Activated naive CD8-positive, alpha-beta T cell treated with anti-CD3 and anti-CD28 coated beads, Interleukin-2, amount 10 ng/mL, durations not matched to agents 7 days and 5 days (primary cell): ENCODE measurements at regions not wholly inside any gene's neighbourhood (a gene's known extent, or its start where the extent isn't known, plus 50 kb on each side); places are given as distances from the start of the nearest gene placed in this dataset.
"Not testable (repeated sequence)": the region's sequence is repeated elsewhere in the genome, so short reads cannot be mapped to it uniquely, and the experiment has no call there.

Source experiments
- ATAC-seq: fragments of 150-1000 bp; cut with Tn5 transposase; one replicate; pipeline ENCODE4 v1.10.0; 2021; ENCODE audit warnings: low read depth, moderate library complexity
- POLR2A ChIA-PET: fragments of 350-600 bp; sonication (Branson Sonifier 250); formaldehyde crosslinking; loops from one replicate; lab custom pipeline; 2021; ENCODE audit warnings: antibody characterized with exemption; lab: Charles Lee
- DNase-seq: peaks from one replicate; pipeline ENCODE4 v3.0.0; 2021
- H3K27ac Mint-ChIP-seq: one replicate; pipeline ENCODE4 v1.8.0; 2022; ENCODE audit warnings: mild to moderate bottlenecking, mixed read lengths
- H3K27me3 Mint-ChIP-seq: one replicate; pipeline ENCODE4 v1.8.0; 2022; ENCODE audit warnings: mild to moderate bottlenecking, moderate library complexity, mixed read lengths
- H3K36me3 Mint-ChIP-seq: one replicate; pipeline ENCODE4 v1.8.0; 2021; ENCODE audit warnings: mild to moderate bottlenecking, mixed read lengths
- H3K4me1 Mint-ChIP-seq: one replicate; pipeline ENCODE4 v1.8.0; 2021; ENCODE audit warnings: mixed read lengths
- H3K4me3 Mint-ChIP-seq: one replicate; pipeline ENCODE4 v1.8.0; 2022; ENCODE audit warnings: mild to moderate bottlenecking, moderate library complexity, mixed read lengths
- H3K9me3 Mint-ChIP-seq: one replicate; pipeline ENCODE4 v1.8.0; 2021; ENCODE audit warnings: mixed read lengths

- POLR2A ChIA-PET, result no interaction called here
- no peak for DNase-seq
- Mint-ChIP-seq H3K9me3 (peaks cover 3% of the 10 kb centered on the region), H3K27me3 (no peaks in the 10 kb centered on the region), H3K36me3 (no peaks in the 10 kb centered on the region), H3K27ac (no peak overlapping the region), H3K4me3 (no peak overlapping the region), H3K4me1 (no peaks in the 10 kb centered on the region)
- no peak for ATAC-seq
Measured at GRCh38 chr7:119594956-119595355, 678.0 kb upstream of the KCND2 start.

GRCh38 chr7:119596651-119597050, 676.3 kb upstream of the KCND2 start:
- POLR2A ChIA-PET, result no interaction called here
- ATAC-seq, result no peak
- no peaks in the 10 kb centered on the region for H3K27me3 Mint-ChIP-seq

DNA sequence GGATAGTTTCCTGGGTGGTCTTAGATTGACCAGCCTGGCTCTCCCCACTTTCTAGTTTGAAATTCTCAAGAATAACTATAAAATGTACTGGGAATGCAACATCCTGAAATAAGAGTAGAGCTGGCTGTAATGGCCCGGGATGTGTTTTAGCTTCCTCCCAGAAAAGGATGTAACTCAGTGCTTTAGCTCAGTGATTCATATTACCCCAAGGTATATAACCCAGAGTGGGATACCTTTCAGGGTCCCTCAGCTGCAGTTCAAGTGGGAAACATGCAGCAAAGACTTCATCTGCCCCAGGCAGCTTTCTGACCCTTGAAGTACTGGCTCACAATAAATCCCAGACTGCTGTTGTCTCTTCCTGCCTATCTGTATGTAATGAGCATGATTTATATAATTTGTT, 666.7 kb upstream of the KCND2 start:
- Mint-ChIP-seq H3K4me1 (no peaks in the 10 kb centered on the region), H3K27me3 (no peaks in the 10 kb centered on the region), H3K36me3 (no peaks in the 10 kb centered on the region), H3K9me3 (peaks cover 2% of the 10 kb centered on the region), H3K27ac (no peak overlapping the region), H3K4me3 (no peak overlapping the region)
- ATAC-seq, result no peak
- POLR2A ChIA-PET, result no interaction called here
- DNase-seq, result no peak

More at GRCh38 chr7:119596651-119597050, 676.3 kb upstream of the KCND2 start:
- no peaks in the 10 kb centered on the region for H3K36me3 Mint-ChIP-seq
- no peak overlapping the region for H3K4me3 Mint-ChIP-seq
- H3K27ac Mint-ChIP-seq, result no peak overlapping the region
- peaks cover 3% of the 10 kb centered on the region for H3K9me3 Mint-ChIP-seq
- H3K4me1 Mint-ChIP-seq, result no peaks in the 10 kb centered on the region
- no peak for DNase-seq

GRCh38 chr7:119620769-119621168, 652.2 kb upstream of the KCND2 start:
- no peaks in the 10 kb centered on the region for H3K4me1 Mint-ChIP-seq
- H3K9me3 Mint-ChIP-seq, result peaks cover 1% of the 10 kb centered on the region
- ATAC-seq, result no peak
- no peak for DNase-seq
- no peak overlapping the region for H3K27ac Mint-ChIP-seq
- POLR2A ChIA-PET, result no interaction called here
- H3K27me3 Mint-ChIP-seq, result no peaks in the 10 kb centered on the region
- no peaks in the 10 kb centered on the region for H3K36me3 Mint-ChIP-seq
- no peak overlapping the region for H3K4me3 Mint-ChIP-seq

DNA sequence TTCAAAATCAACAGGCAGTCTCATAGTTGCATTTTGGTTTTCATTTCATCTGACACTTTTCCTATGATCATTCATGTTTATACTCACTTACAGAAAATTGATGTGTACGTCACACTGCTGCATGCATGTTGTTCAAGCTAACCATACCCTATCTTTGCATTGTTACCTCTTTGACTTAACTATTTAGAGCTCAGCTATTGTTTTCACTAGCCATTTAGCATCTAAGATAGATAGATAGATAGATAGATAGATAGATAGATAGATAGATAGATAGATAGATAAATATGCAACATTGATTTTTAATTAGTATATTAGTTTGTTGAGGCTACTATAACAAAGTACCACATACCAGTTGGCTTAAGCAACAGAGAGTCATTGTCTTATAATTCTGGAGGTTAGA, 649.5 kb upstream of the KCND2 start:
- no peaks in the 10 kb centered on the region for H3K27me3 Mint-ChIP-seq
- ATAC-seq (no peak), DNase-seq (no peak)
- POLR2A ChIA-PET, result no interaction called here
- peaks cover 3% of the 10 kb centered on the region for H3K9me3 Mint-ChIP-seq
- H3K36me3 Mint-ChIP-seq, result no peaks in the 10 kb centered on the region
- H3K4me1 Mint-ChIP-seq, result no peaks in the 10 kb centered on the region
- H3K27ac Mint-ChIP-seq, result no peak overlapping the region
- no peak overlapping the region for H3K4me3 Mint-ChIP-seq

DNA sequence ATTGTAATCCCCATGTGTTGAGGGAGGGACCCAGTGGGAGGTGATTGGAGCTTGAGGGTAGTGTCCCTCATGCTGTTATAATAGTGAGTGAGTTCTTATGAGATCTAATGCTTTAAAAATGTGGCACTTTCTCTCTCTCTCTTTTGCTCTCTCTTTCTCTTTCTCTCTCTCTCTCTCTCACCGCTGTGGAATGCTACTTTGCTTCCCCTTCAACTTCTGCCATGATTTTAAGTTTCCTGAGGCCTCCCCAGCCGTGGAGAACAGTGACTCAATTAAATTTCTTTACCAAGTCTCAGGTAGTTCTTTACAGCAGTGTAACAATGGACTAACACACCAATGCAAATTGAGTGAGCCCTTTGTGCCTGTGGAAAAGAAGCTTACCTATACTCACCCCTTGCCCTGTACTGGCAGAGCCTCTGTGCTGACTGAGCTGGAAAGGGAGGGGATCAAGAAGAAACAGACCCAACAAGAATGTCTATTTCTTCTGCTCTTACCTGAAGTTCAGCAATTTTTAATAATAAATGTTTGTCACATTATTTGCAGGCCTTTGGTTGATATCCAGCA, 642.5 kb upstream of the KCND2 start:
- POLR2A ChIA-PET, result no interaction called here
- Mint-ChIP-seq H3K36me3 (no peaks in the 10 kb centered on the region), H3K27me3 (no peaks in the 10 kb centered on the region), H3K27ac (no peak overlapping the region), H3K4me1 (no peaks in the 10 kb centered on the region), H3K4me3 (no peak overlapping the region), H3K9me3 (peaks cover 3% of the 10 kb centered on the region)
- DNase-seq, result no peak
- no peak for ATAC-seq

GRCh38 chr7:119633812-119634211, 639.2 kb upstream of the KCND2 start:
- H3K27me3 Mint-ChIP-seq, H3K4me1 Mint-ChIP-seq, H3K36me3 Mint-ChIP-seq, ATAC-seq, H3K27ac Mint-ChIP-seq, H3K9me3 Mint-ChIP-seq, POLR2A ChIA-PET, DNase-seq, H3K4me3 Mint-ChIP-seq: not testable (repeated sequence)

DNA sequence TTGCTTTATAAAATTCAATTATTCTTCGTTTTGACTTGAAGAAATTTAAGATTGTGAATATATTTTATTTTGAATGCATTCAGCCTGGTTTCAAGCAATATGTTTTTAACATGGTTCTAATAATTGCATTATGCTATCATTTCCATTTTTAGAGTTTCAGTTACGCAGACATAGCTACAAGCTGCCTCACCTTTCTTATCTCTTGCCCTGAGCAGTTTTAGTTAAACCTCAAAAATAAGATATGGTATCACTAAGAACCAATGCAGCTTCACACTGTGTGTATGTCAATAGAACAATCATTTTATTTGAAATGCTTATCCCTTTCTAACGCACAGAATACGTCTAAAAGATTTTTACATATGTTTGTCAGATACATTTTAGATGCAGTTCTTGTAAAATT, 632.6 kb upstream of the KCND2 start:
- Mint-ChIP-seq H3K27ac (no peak overlapping the region), H3K4me3 (no peak overlapping the region), H3K36me3 (no peaks in the 10 kb centered on the region), H3K9me3 (peaks cover 10% of the 10 kb centered on the region), H3K27me3 (no peaks in the 10 kb centered on the region), H3K4me1 (no peaks in the 10 kb centered on the region)
- ATAC-seq (no peak), DNase-seq (no peak)
- POLR2A ChIA-PET, result no interaction called here

DNA sequence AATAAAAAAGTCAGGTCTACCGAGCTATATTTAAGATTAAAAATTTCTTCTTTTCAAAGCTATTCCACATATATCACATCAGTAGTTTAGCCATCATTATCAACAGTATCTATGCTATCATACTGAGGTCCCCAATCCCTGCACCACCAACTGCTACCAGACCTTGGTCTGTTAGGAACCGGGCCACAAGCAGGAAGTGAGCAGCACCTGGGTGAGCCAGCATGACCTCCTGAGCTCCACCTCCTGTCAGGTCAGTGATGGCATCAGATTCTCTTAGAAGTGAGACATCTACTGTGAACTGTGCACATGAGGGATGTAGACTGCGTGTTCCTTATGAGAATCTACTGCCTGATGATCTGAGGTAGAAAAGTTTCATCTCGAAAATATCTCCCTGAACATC, 632.1 kb upstream of the KCND2 start:
- no peak for ATAC-seq
- POLR2A ChIA-PET, result no interaction called here
- H3K27ac Mint-ChIP-seq, result no peak overlapping the region
- peaks cover 10% of the 10 kb centered on the region for H3K9me3 Mint-ChIP-seq
- no peak for DNase-seq
- H3K4me3 Mint-ChIP-seq, result no peak overlapping the region
- H3K27me3 Mint-ChIP-seq, result no peaks in the 10 kb centered on the region
- H3K36me3 Mint-ChIP-seq, result no peaks in the 10 kb centered on the region
- H3K4me1 Mint-ChIP-seq, result no peaks in the 10 kb centered on the region

DNA sequence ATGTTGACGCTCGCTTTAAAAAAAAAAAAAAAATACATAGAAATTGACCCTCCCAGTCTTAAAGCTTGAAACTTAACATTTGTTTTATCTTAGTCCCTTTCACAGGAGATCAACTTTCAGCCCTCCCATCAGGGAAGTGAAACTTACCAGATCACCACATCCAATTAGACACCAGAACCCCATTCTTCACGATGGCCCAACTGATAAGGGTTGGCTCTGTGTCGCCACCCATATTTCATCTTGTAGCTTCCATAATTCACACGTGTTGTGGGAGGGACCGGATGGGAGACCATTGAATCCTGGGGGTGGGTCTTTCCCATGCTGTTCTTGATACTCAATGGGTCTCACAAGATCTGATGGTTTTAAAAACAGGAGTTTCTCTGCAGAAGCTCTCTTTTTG, 629.4 kb upstream of the KCND2 start:
- H3K4me3 Mint-ChIP-seq, result no peak overlapping the region
- POLR2A ChIA-PET, result interaction anchor here (0.6 kb wide), 1 partner anchor 15 kb away, joined by 3 read pairs; no protein-coding TSS in a partner anchor
- DNase-seq (no peak), ATAC-seq (no peak)
- H3K36me3 Mint-ChIP-seq, result no peaks in the 10 kb centered on the region
- no peaks in the 10 kb centered on the region for H3K4me1 Mint-ChIP-seq
- H3K9me3 Mint-ChIP-seq, result peaks cover 10% of the 10 kb centered on the region
- H3K27ac Mint-ChIP-seq, result no peak overlapping the region
- no peaks in the 10 kb centered on the region for H3K27me3 Mint-ChIP-seq

- Mint-ChIP-seq H3K9me3 (peaks cover 9% of the 10 kb centered on the region), H3K4me3 (no peak overlapping the region), H3K4me1 (no peaks in the 10 kb centered on the region), H3K27ac (no peak overlapping the region), H3K36me3 (no peaks in the 10 kb centered on the region), H3K27me3 (no peaks in the 10 kb centered on the region)
- POLR2A ChIA-PET, result no interaction called here
- no peak for ATAC-seq
- DNase-seq, result no peak
Measured at GRCh38 chr7:119647286-119647685, 625.7 kb upstream of the KCND2 start.

GRCh38 chr7:119648752-119649151, 624.2 kb upstream of the KCND2 start:
- H3K27ac Mint-ChIP-seq, H3K9me3 Mint-ChIP-seq, H3K4me3 Mint-ChIP-seq, DNase-seq, POLR2A ChIA-PET, H3K36me3 Mint-ChIP-seq, H3K4me1 Mint-ChIP-seq, ATAC-seq, H3K27me3 Mint-ChIP-seq: not testable (repeated sequence)

DNA sequence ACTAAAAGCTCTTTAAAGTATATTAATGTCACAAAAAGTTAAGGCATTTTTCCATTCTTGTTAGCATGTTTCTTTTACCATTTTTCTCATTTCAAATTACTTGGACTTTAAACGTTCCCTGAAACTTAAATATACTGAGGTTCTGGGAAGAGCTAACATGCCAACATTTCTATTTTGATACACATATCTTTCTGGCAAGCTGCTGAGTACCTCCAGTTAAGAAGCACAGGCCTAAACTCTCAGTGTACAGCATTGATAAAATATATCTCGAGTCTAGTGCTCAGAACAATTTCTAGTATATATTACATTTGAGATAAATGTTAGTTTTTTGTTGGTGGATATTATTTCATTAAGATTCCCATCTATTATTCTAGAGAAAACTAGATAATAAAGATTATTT, 612.9 kb upstream of the KCND2 start:
- DNase-seq (no peak), ATAC-seq (no peak)
- POLR2A ChIA-PET, result no interaction called here
- H3K4me3 Mint-ChIP-seq, result no peak overlapping the region
- H3K9me3 Mint-ChIP-seq, result peaks cover 2% of the 10 kb centered on the region
- H3K36me3 Mint-ChIP-seq, result no peaks in the 10 kb centered on the region
- H3K27me3 Mint-ChIP-seq, result no peaks in the 10 kb centered on the region
- H3K27ac Mint-ChIP-seq, result no peak overlapping the region
- no peaks in the 10 kb centered on the region for H3K4me1 Mint-ChIP-seq

DNA sequence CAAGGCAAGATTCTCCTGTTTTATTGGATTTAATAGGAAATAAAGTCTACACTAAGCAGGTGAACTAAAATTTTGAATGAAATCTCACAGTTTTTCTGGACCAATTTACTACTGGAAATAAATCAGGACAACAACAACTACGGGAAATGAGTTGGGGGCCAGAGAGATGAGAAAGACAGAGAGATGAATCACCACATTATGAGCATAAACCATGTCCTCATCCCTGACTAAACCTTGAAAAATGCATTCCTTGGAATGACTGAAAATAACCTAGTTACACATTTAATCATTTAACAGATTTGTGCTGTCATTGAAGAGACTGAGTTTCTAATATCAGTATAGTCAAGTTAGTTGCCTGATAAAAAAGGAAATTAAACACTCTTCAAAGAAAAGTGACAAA, 608.4 kb upstream of the KCND2 start:
- Mint-ChIP-seq H3K36me3 (no peaks in the 10 kb centered on the region), H3K27ac (no peak overlapping the region), H3K9me3 (peaks cover 5% of the 10 kb centered on the region), H3K4me1 (no peaks in the 10 kb centered on the region), H3K4me3 (no peak overlapping the region), H3K27me3 (no peaks in the 10 kb centered on the region)
- POLR2A ChIA-PET, result no interaction called here
- DNase-seq (no peak), ATAC-seq (no peak)

DNA sequence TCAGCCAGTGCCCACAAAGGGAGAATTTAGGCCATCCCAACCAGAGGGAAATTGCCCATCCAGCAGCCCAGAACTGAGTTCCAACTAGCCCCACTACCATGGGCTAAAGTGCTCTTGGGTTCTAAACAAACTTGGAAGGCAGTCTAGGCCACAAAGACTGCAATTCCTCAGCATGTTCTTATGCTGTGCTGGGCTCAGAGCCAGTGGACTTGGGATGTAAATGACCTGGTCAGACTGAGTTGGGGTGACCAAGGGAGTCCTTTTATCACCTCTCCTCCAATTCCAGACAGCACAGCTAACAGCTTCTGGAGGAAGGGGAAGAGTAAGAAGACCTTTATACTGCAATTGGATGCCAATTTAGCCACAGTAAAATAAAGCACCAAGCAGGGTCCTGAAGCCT, 607.2 kb upstream of the KCND2 start:
- POLR2A ChIA-PET, result no interaction called here
- H3K27ac Mint-ChIP-seq, result no peak overlapping the region
- no peak for DNase-seq
- H3K27me3 Mint-ChIP-seq, result no peaks in the 10 kb centered on the region
- H3K9me3 Mint-ChIP-seq, result peaks cover 5% of the 10 kb centered on the region
- H3K36me3 Mint-ChIP-seq, result no peaks in the 10 kb centered on the region
- H3K4me1 Mint-ChIP-seq, result no peaks in the 10 kb centered on the region
- no peak for ATAC-seq
- no peak overlapping the region for H3K4me3 Mint-ChIP-seq
